ENCODE measurements at regions not wholly inside any gene's neighbourhood (a gene's known extent, or its start where the extent isn't known, plus 50 kb on each side); places are given as distances from the start of the nearest gene placed in this dataset.
"Not testable (repeated sequence)": the region's sequence is repeated elsewhere in the genome, so short reads cannot be mapped to it uniquely, and the experiment has no call there.

GRCh38 chr5:92309336-92309991 is 926.3 kb upstream of the ARRDC3 start:
- Histone ChIP-seq H3K27me3 (no peaks in the 10 kb centered on the region), H3K4me1 (no peaks in the 10 kb centered on the region), H3K4me3 (no peak overlapping the region), H3K9me3 (no peaks in the 10 kb centered on the region), H3K36me3 (no peaks in the 10 kb centered on the region), H3K27ac (no peak overlapping the region)
- in situ Hi-C loops (cut with MboI; ENCODE audit: low sequenced_read_pairs in 4 of 4): no loop called here
- TF ChIP-seq, protein P1, sequence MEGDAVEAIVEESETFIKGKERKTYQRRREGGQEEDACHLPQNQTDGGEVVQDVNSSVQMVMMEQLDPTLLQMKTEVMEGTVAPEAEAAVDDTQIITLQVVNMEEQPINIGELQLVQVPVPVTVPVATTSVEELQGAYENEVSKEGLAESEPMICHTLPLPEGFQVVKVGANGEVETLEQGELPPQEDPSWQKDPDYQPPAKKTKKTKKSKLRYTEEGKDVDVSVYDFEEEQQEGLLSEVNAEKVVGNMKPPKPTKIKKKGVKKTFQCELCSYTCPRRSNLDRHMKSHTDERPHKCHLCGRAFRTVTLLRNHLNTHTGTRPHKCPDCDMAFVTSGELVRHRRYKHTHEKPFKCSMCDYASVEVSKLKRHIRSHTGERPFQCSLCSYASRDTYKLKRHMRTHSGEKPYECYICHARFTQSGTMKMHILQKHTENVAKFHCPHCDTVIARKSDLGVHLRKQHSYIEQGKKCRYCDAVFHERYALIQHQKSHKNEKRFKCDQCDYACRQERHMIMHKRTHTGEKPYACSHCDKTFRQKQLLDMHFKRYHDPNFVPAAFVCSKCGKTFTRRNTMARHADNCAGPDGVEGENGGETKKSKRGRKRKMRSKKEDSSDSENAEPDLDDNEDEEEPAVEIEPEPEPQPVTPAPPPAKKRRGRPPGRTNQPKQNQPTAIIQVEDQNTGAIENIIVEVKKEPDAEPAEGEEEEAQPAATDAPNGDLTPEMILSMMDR (IDR thresholded peaks at IDR 0.05 in 4 of 5, conservative IDR thresholded peaks at IDR 0.05 in 1 of 5): no peak
- TF ChIP-seq POLR2A (IDR thresholded peaks at IDR 0.05): no peak
- intact Hi-C loops (cut with DNase I; ENCODE audit: low total_unique reads): no loop called here
- DNase-seq: no peak
- ATAC-seq: no peak

DNA sequence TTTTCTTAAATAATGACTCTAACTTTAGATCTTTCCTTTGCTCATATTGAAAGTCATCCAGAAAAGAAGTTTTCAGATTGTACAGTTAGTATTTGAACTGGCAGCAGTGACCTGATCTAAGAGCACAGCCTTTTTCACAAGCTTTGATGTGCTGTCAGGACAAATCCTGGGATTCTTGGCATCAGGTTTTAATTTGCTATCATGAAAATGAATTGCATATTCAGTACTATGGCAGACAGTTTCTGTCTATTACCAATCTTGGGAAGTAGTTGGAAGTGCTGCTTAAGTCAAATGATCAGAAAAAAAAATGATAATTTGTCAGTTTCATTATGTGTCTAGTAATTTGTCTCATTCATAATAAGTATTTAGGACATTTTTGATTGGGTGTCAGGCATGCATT is 925.6 kb upstream of the ARRDC3 start:
- Histone ChIP-seq H3K9me3 (no peaks in the 10 kb centered on the region), H3K36me3 (no peaks in the 10 kb centered on the region), H3K27me3 (no peaks in the 10 kb centered on the region), H3K4me3 (no peak overlapping the region), H3K4me1 (no peaks in the 10 kb centered on the region), H3K27ac (no peak overlapping the region)
- intact Hi-C loops (cut with DNase I; ENCODE audit: low total_unique reads) (no loop called here), in situ Hi-C loops (cut with MboI; ENCODE audit: low sequenced_read_pairs in 4 of 4) (no loop called here)
- TF ChIP-seq, protein P1 (IDR thresholded peaks at IDR 0.05 in 4 of 5, conservative IDR thresholded peaks at IDR 0.05 in 1 of 5): no peak
- TF ChIP-seq POLR2A (IDR thresholded peaks at IDR 0.05): no peak
- DNase-seq (no peak), ATAC-seq (no peak)

DNA sequence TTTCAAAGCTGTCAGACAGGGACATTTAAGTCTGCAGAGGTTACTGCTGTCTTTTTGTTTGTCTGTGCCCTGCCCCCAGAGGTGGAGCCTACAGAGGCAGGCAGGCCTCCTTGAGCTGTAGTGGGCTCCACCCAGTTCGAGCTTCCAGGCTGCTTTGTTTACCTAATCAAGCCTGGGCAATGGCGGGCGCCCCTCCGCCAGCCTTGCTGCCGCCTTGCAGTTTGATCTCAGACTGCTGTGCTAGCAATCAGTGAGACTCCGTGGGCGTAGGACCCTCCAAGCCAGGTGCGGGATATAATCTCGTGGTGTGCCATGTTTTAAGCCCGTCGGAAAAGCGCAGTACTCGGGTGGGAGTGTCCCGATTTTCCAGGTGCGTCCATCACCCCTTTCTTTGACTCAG is 919.2 kb upstream of the ARRDC3 start:
- H3K9me3 ChIP-seq; in situ Hi-C loops (cut with MboI; ENCODE audit: low sequenced_read_pairs in 4 of 4); H3K27me3 ChIP-seq; DNase-seq; H3K27ac ChIP-seq; H3K4me1 ChIP-seq; H3K36me3 ChIP-seq; H3K4me3 ChIP-seq; intact Hi-C loops (cut with DNase I; ENCODE audit: low total_unique reads); ATAC-seq: not testable (repeated sequence)

DNA sequence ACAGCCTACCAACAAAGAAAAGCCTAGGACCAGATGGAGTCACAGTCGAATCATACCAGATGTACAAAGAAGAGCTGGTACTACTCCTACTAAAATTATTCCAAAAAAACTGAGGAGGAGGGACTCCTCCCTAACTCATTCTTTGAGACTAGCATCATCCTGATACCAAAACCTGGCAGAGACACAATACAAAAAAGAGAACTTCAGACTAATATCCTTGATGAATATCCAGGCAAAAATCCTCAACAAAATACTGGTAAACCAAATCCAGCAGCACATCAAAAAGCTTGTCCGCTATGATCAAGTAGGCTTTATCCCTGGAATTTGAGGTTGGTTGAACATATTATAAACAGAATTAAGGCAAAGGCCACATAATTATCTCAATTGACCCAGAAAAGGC is 900.4 kb upstream of the ARRDC3 start:
- intact Hi-C loops (cut with DNase I; ENCODE audit: low total_unique reads): no loop called here
- in situ Hi-C loops (cut with MboI; ENCODE audit: low sequenced_read_pairs in 4 of 4): no loop called here
- TF ChIP-seq, protein P1 (IDR thresholded peaks at IDR 0.05 in 4 of 5, conservative IDR thresholded peaks at IDR 0.05 in 1 of 5): no peak
- TF ChIP-seq POLR2A (IDR thresholded peaks at IDR 0.05): no peak
- H3K27me3 ChIP-seq: no peaks in the 10 kb centered on the region
- H3K9me3 ChIP-seq: no peaks in the 10 kb centered on the region
- no peak for ATAC-seq
- H3K4me3 ChIP-seq: no peak overlapping the region
- H3K27ac ChIP-seq: no peak overlapping the region
- no peak for DNase-seq
- no peaks in the 10 kb centered on the region for H3K36me3 ChIP-seq
- no peaks in the 10 kb centered on the region for H3K4me1 ChIP-seq

- in situ Hi-C loops (cut with MboI; ENCODE audit: low sequenced_read_pairs in 4 of 4): not testable (repeated sequence)
Measured at GRCh38 chr5:92271750-92272149, 888.6 kb upstream of the ARRDC3 start.

GRCh38 chr5:92268343-92268742 is 885.2 kb upstream of the ARRDC3 start:
- H3K4me3 ChIP-seq: no peak overlapping the region
- no peak overlapping the region for H3K27ac ChIP-seq
- H3K9me3 ChIP-seq: no peaks in the 10 kb centered on the region
- no peaks in the 10 kb centered on the region for H3K4me1 ChIP-seq
- H3K27me3 ChIP-seq: no peaks in the 10 kb centered on the region
- intact Hi-C loops (cut with DNase I; ENCODE audit: low total_unique reads) (no loop called here), in situ Hi-C loops (cut with MboI; ENCODE audit: low sequenced_read_pairs in 4 of 4) (no loop called here)
- no peak for ATAC-seq
- no peak for DNase-seq
- no peaks in the 10 kb centered on the region for H3K36me3 ChIP-seq
- TF ChIP-seq, protein P1 (IDR thresholded peaks at IDR 0.05 in 4 of 5, conservative IDR thresholded peaks at IDR 0.05 in 1 of 5): no peak
- TF ChIP-seq POLR2A (IDR thresholded peaks at IDR 0.05): no peak

More at GRCh38 chr5:92271750-92272149, 888.6 kb upstream of the ARRDC3 start:
- H3K4me3 ChIP-seq; H3K27ac ChIP-seq; H3K9me3 ChIP-seq; H3K36me3 ChIP-seq; ATAC-seq; H3K27me3 ChIP-seq; H3K4me1 ChIP-seq; intact Hi-C loops (cut with DNase I; ENCODE audit: low total_unique reads); DNase-seq: not testable (repeated sequence)
